ENCODE measurements at regions not wholly inside any gene's neighbourhood (a gene's known extent, or its start where the extent isn't known, plus 50 kb on each side); places are given as distances from the start of the nearest gene placed in this dataset.

DNA sequence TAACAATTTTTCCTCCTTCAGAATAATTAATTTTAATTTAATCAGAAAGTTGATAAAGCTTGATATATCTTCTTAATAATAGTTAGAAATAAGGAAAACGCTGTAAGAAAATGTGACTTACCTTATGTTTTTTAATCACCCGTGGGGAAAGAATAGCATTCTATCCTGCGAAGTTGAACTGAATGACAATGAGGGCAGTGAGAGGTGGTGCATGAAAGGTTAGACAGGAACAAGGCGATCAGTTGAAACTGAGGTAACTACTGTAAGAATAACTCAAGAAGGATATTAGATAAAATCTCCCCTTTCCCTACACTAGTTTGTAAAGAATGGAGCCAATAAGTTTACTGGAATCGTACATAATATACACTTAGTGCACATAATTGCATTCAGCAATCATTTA lies 655.0 kb upstream of the NCAM2 start:
- no peak overlapping the region for H3K4me3 Mint-ChIP-seq
- DNase-seq, result no peak

DNA sequence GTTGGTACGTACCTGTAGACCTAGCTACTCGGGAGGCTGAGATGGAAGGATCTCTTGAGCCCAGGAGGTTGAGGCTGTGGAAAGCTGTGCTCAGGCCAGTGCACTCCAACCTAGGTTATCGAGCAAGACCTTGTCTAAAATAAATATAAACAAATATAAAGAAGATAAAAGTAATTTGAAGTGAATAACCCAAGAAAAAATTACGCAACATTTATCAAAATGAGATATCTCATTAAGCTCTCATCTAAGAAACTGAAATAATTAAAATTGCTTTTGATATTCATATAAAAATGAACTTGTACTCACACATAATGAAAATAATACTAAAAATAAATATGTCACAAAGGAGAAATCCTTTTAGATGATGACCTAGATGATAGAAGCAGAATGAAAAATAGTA lies 647.1 kb upstream of the NCAM2 start:
- Mint-ChIP-seq H3K27ac (no peak overlapping the region), H3K36me3 (ENCODE audit: low read depth) (no peaks in the 10 kb centered on the region), H3K4me3 (no peak overlapping the region), H3K27me3 (no peaks in the 10 kb centered on the region), H3K4me1 (no peaks in the 10 kb centered on the region)
- DNase-seq, result no peak
- ATAC-seq, result no peak
- no peaks in the 10 kb centered on the region for H3K9me3 ChIP-seq (ENCODE audit: control insufficient read depth, low read length, poor library complexity, severe bottlenecking)

More for the DNA sequence above, 655.0 kb upstream of the NCAM2 start:
- Mint-ChIP-seq H3K4me1 (no peaks in the 10 kb centered on the region), H3K27ac (no peak overlapping the region), H3K36me3 (ENCODE audit: low read depth) (no peaks in the 10 kb centered on the region), H3K27me3 (no peaks in the 10 kb centered on the region)
- ATAC-seq, result no peak
- no peaks in the 10 kb centered on the region for H3K9me3 ChIP-seq (ENCODE audit: control insufficient read depth, low read length, poor library complexity, severe bottlenecking)

DNA sequence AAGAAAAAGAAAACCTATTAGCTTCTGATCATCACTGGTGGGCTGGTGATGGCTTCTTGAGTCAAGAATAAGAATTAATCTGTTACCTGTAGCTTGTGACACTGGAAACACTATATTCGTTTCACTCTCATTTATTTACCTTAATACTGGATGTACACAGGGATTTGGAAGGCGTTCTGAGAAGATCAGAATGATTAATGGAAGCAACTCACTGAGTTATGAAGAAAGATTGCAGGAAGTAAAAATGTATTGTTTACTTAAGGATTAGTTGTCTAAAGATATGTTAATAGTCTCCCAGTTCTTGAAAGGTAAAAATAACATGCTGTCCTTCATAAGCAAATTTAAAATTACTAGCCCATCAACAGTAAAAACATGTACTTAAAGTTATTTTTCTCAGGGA lies 644.9 kb upstream of the NCAM2 start:
- H3K4me1 Mint-ChIP-seq, result no peaks in the 10 kb centered on the region
- no peak overlapping the region for H3K4me3 Mint-ChIP-seq
- no peak for ATAC-seq
- no peak overlapping the region for H3K27ac Mint-ChIP-seq
- H3K27me3 Mint-ChIP-seq, result no peaks in the 10 kb centered on the region
- H3K9me3 ChIP-seq (ENCODE audit: control insufficient read depth, low read length, poor library complexity, severe bottlenecking), result no peaks in the 10 kb centered on the region
- DNase-seq, result no peak
- no peaks in the 10 kb centered on the region for H3K36me3 Mint-ChIP-seq (ENCODE audit: low read depth)

DNA sequence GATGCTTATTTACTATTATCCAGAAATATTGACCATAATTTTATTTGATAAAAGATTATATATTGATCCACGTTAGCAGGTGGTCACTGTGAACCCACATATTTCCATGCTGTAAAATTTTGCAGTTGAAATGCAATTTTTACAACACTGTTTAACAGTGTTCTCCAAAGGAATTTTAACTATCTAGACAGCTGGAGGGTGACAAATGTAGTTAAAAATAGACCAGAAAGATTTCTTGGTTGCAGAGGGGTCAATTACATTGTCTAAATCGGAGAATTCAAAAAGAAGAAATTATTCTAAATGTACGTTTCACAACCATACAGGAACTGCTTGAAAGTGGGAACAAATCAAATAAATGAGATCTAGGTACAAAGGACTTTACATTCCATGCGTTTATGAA lies 625.2 kb upstream of the NCAM2 start:
- no peak for ATAC-seq
- DNase-seq, result no peak
- H3K36me3 Mint-ChIP-seq (ENCODE audit: low read depth), result no peaks in the 10 kb centered on the region

DNA sequence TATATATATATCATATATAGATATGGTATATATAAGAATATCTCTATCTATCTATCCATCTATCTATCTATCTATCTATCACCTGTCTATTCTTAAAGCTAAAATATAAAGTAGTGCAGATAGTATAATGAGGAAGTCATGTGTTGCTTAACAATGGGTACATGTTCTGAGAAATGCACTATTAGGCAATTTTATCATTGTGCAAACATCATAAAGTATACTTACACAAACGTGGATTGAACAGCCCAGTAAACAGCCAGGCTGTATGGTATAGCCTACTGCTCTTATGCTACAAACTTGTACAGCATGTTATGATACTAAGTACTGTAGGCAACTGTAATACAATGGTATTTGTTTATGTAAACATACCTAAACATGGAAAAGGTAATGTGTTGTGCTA lies 621.0 kb upstream of the NCAM2 start:
- H3K27ac Mint-ChIP-seq, result no peak overlapping the region
- H3K27me3 Mint-ChIP-seq, result no peaks in the 10 kb centered on the region
- DNase-seq, result no peak
- no peaks in the 10 kb centered on the region for H3K4me1 Mint-ChIP-seq
- no peak overlapping the region for H3K4me3 Mint-ChIP-seq
- H3K9me3 ChIP-seq (ENCODE audit: control insufficient read depth, low read length, poor library complexity, severe bottlenecking), result no peaks in the 10 kb centered on the region
- no peaks in the 10 kb centered on the region for H3K36me3 Mint-ChIP-seq (ENCODE audit: low read depth)
- ATAC-seq, result no peak

More for the DNA sequence above, 625.2 kb upstream of the NCAM2 start:
- H3K27ac Mint-ChIP-seq, result no peak overlapping the region
- H3K9me3 ChIP-seq (ENCODE audit: control insufficient read depth, low read length, poor library complexity, severe bottlenecking), result no peaks in the 10 kb centered on the region
- no peaks in the 10 kb centered on the region for H3K27me3 Mint-ChIP-seq
- H3K4me1 Mint-ChIP-seq, result no peaks in the 10 kb centered on the region
- no peak overlapping the region for H3K4me3 Mint-ChIP-seq

DNA sequence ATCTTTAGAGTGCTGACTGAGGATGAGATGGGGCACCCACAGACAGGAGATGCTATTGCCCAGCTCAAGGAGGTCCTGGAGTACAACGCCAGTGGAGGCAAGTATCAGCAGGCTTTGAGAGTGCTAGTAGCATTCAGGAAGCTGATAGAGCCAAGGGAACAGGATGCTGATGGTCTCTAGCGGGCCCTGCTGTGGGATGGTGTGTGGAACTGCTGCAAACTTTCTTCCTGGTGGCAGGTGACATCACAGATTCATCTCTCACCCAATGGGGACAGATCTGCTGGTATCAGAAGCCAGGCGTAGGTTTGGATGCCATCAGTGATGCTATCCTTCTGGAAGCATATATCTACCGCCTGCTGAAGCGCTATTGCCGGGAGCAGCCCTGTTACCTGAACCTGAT lies 609.8 kb upstream of the NCAM2 start:
- Mint-ChIP-seq H3K27ac (no peak overlapping the region), H3K27me3 (no peaks in the 10 kb centered on the region), H3K4me1 (no peaks in the 10 kb centered on the region), H3K36me3 (ENCODE audit: low read depth) (no peaks in the 10 kb centered on the region), H3K4me3 (no peak overlapping the region)
- no peak for ATAC-seq
- DNase-seq, result no peak
- H3K9me3 ChIP-seq (ENCODE audit: control insufficient read depth, low read length, poor library complexity, severe bottlenecking), result no peaks in the 10 kb centered on the region

DNA sequence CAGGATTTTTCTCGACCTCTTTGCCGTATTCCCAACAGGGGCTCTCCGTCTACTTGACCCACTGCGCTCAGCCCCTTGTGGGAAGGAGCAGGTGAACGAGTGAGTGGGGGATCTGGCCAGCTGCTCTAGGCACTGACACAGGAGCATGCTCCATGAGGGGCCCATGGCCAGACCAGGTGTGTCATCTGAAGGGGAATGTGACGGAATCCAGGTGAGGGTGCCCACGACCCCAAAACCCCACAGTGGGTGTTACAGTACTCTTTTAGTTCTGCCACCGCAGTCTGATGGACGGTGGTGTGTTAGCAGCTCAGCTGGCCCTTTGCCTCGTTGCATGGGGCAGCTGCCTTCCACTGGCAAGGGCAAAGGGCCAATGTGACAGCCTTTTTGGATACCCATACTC lies 601.4 kb upstream of the NCAM2 start:
- no peaks in the 10 kb centered on the region for H3K27me3 Mint-ChIP-seq
- H3K27ac Mint-ChIP-seq, result no peak overlapping the region
- DNase-seq, result no peak
- no peaks in the 10 kb centered on the region for H3K9me3 ChIP-seq (ENCODE audit: control insufficient read depth, low read length, poor library complexity, severe bottlenecking)
- no peak for ATAC-seq
- no peaks in the 10 kb centered on the region for H3K36me3 Mint-ChIP-seq (ENCODE audit: low read depth)
- no peak overlapping the region for H3K4me3 Mint-ChIP-seq
- H3K4me1 Mint-ChIP-seq, result no peaks in the 10 kb centered on the region

DNA sequence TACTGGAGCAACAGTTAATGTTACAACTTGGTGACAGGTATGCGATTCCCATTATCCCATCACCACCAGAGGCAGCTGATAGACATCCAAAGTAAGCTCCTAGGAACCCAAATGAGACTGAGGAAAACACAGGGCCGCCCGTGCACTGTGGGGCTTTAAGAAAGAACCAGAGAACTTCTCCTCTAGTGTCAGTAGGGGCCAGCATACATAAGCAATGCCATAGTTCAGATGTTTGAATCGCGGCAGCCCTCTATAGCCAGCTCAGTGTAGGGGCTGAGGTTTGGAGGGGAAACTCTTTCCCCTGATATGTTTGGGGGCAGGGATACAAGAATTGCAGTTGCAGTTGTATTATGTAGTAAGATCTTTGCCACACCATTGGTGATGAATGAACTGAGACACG lies 593.3 kb upstream of the NCAM2 start:
- Mint-ChIP-seq H3K27ac (no peak overlapping the region), H3K27me3 (no peaks in the 10 kb centered on the region), H3K4me3 (no peak overlapping the region), H3K36me3 (ENCODE audit: low read depth) (no peaks in the 10 kb centered on the region), H3K4me1 (no peaks in the 10 kb centered on the region)
- DNase-seq, result no peak
- no peaks in the 10 kb centered on the region for H3K9me3 ChIP-seq (ENCODE audit: control insufficient read depth, low read length, poor library complexity, severe bottlenecking)
- ATAC-seq, result no peak

DNA sequence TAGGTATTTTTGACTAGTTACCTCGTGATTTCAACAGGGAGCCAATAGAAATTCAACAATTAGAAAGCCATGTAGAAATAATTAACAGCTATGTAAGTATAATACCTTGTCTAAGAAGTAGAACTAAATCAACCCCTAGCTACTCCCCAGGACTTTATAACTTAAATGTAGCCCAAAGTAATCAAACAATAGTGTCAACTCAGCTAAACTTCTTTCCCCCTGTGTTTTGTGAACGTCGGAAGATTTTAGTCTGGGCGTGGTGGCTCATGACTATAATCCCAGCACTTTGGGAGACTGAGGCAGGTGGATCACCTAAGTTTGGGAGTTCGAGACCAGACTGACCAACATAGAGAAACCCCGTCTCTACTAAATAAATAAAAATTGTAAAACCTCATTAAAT lies 579.9 kb upstream of the NCAM2 start:
- ATAC-seq (no peak), DNase-seq (no peak)
- Mint-ChIP-seq H3K27ac (no peak overlapping the region), H3K4me1 (no peaks in the 10 kb centered on the region), H3K4me3 (no peak overlapping the region), H3K27me3 (no peaks in the 10 kb centered on the region), H3K36me3 (ENCODE audit: low read depth) (no peaks in the 10 kb centered on the region)
- H3K9me3 ChIP-seq (ENCODE audit: control insufficient read depth, low read length, poor library complexity, severe bottlenecking), result no peaks in the 10 kb centered on the region

DNA sequence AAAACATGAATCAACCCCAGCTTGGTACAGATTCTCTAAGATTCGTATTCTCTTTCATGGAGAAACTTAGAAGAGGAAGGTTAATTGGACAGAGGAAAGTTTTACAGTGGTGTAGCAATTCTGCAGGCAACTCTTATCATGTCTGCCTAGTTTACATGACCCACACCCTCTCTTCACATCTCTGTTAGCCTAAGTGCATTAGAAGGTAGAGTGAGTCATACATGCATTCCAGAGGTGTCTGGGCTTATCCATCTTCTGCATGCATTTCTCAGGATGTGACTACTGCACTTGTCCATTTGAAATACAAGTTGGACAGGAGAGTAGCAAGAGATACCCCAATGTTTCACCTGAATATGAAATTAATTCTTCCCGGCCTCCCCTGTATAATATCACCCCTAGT lies 578.4 kb upstream of the NCAM2 start:
- no peak overlapping the region for H3K27ac Mint-ChIP-seq
- H3K4me1 Mint-ChIP-seq, result no peaks in the 10 kb centered on the region
- H3K9me3 ChIP-seq (ENCODE audit: control insufficient read depth, low read length, poor library complexity, severe bottlenecking), result no peaks in the 10 kb centered on the region
- no peaks in the 10 kb centered on the region for H3K36me3 Mint-ChIP-seq (ENCODE audit: low read depth)
- ATAC-seq, result no peak
- no peaks in the 10 kb centered on the region for H3K27me3 Mint-ChIP-seq
- DNase-seq, result no peak
- no peak overlapping the region for H3K4me3 Mint-ChIP-seq

DNA sequence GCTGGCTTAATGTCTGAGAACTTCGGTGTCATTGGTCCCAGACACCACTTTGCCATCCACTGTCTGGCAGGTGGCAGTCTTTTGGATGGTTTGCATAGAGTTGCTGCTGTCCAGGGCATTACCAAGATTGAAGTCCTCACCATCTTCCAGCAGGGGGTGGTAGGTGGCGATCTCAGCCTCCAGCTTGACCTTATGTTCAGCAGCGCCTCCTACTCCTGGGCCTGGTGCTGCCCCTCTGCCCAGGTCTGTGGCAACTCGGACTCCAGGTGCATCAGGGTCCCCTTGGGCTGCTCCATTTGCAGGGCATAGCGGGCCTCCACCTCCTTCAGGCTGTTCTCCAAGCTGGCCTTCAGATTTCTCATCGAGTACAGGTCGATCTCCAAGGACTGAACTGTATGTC lies 573.3 kb upstream of the NCAM2 start:
- Mint-ChIP-seq H3K36me3 (ENCODE audit: low read depth) (no peaks in the 10 kb centered on the region), H3K4me3 (no peak overlapping the region), H3K27me3 (no peaks in the 10 kb centered on the region), H3K4me1 (no peaks in the 10 kb centered on the region), H3K27ac (no peak overlapping the region)
- DNase-seq, result no peak
- ATAC-seq, result no peak
- no peaks in the 10 kb centered on the region for H3K9me3 ChIP-seq (ENCODE audit: control insufficient read depth, low read length, poor library complexity, severe bottlenecking)

DNA sequence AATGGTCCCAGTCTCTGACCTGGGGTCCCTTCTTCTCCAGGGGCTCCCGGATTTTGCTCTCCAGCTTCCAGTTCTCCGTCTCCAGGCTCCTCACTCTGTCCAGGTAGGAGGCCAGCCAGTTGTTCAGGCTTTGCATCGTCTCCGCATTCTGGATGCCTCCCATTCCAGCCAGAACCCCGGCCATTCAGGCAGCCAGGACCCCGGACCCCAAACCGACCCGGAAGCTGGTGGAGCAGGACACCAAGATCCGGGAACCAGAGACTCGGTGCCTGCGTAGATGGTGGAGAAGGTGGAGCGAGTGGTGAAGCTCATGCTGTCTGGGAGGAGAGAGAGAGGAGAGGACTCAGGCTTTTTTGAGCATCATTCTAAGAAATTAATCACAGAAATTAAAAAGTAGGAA lies 572.4 kb upstream of the NCAM2 start:
- no peaks in the 10 kb centered on the region for H3K9me3 ChIP-seq (ENCODE audit: control insufficient read depth, low read length, poor library complexity, severe bottlenecking)
- no peak for DNase-seq
- no peak overlapping the region for H3K27ac Mint-ChIP-seq
- no peak overlapping the region for H3K4me3 Mint-ChIP-seq
- H3K36me3 Mint-ChIP-seq (ENCODE audit: low read depth), result no peaks in the 10 kb centered on the region
- no peaks in the 10 kb centered on the region for H3K27me3 Mint-ChIP-seq
- no peaks in the 10 kb centered on the region for H3K4me1 Mint-ChIP-seq
- no peak for ATAC-seq

DNA sequence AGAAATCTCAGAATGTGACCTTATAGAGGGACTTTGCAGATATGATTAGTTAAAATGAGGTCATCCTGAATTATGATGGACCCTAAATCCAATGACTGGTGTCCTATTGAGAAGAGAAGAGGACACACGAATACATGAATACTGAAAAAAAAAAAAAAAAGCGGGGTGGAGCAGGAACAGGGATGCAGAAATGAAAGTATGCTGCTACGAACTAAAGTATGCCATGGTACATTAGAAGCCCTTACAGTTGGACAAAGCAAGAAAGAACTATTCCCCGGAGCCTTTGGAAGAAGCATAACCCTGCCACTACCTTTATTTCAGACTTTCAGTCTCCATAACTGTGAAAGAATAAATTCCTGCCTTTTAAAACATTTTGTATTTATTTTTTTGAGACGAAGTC lies 557.9 kb upstream of the NCAM2 start:
- no peak for DNase-seq
- Mint-ChIP-seq H3K27ac (no peak overlapping the region), H3K4me3 (no peak overlapping the region), H3K4me1 (no peaks in the 10 kb centered on the region), H3K36me3 (ENCODE audit: low read depth) (no peaks in the 10 kb centered on the region), H3K27me3 (no peaks in the 10 kb centered on the region)
- peaks cover 4% of the 10 kb centered on the region for H3K9me3 ChIP-seq (ENCODE audit: control insufficient read depth, low read length, poor library complexity, severe bottlenecking)
- ATAC-seq, result no peak

DNA sequence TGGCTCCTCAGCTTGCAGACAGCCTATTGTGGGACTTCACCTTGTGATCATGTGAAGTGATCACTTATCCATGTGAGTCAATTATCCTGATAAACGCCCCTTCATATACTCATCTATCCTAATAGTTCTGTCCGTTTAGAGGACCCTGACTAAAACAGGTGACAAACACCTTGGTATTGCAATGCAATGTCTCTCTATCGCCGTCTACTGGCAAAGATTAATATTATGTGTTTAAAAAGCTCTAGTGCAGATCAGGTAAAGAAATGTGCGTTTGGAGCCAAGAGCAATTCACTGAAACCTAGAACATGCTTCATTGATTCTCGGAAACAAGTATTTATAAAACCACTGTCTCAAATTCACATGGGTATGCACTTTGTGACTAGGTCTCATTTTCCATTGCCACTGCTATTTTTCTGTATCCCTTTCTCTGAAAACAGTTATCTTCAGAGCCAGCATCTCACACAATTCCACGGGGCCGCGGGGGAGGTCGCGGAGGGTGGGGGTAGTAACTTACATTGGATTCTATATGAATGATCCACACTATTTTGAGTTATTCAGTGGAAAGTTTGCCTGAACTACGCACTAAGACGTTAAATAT lies 554.6 kb upstream of the NCAM2 start:
- DNase-seq (no peak), ATAC-seq (no peak)
- Mint-ChIP-seq H3K27me3 (no peaks in the 10 kb centered on the region), H3K4me1 (no peaks in the 10 kb centered on the region), H3K27ac (no peak overlapping the region), H3K4me3 (no peak overlapping the region), H3K36me3 (ENCODE audit: low read depth) (no peaks in the 10 kb centered on the region)
- H3K9me3 ChIP-seq (ENCODE audit: control insufficient read depth, low read length, poor library complexity, severe bottlenecking), result peaks cover 4% of the 10 kb centered on the region

DNA sequence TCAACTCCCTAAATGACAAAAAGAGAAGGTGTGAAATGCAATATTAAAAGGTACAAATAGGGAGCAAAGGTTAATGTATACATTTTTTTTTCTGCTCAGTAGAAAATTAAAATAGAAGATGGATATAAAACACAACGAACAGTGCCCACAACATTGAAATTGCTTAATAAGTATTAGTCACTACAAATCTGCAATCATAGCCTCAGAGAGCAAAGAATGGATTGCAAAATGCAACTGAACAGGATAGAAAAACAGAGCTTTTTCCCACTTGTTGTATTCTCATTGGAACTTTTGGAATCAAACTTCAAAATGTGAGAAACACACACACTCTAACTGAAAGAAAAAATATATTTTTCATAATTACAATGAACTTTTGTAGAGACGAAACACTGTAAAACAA lies 552.2 kb upstream of the NCAM2 start:
- no peak overlapping the region for H3K4me3 Mint-ChIP-seq

More for the DNA sequence above, 552.2 kb upstream of the NCAM2 start:
- H3K9me3 ChIP-seq (ENCODE audit: control insufficient read depth, low read length, poor library complexity, severe bottlenecking), result peaks cover 4% of the 10 kb centered on the region
- H3K4me1 Mint-ChIP-seq, result no peaks in the 10 kb centered on the region
- H3K27ac Mint-ChIP-seq, result no peak overlapping the region
- no peaks in the 10 kb centered on the region for H3K27me3 Mint-ChIP-seq
- H3K36me3 Mint-ChIP-seq (ENCODE audit: low read depth), result no peaks in the 10 kb centered on the region
- no peak for ATAC-seq
- DNase-seq, result no peak
